ENCODE measurements at regions not wholly inside any gene's neighbourhood (a gene's known extent, or its start where the extent isn't known, plus 50 kb on each side); places are given as distances from the start of the nearest gene placed in this dataset.

DNA sequence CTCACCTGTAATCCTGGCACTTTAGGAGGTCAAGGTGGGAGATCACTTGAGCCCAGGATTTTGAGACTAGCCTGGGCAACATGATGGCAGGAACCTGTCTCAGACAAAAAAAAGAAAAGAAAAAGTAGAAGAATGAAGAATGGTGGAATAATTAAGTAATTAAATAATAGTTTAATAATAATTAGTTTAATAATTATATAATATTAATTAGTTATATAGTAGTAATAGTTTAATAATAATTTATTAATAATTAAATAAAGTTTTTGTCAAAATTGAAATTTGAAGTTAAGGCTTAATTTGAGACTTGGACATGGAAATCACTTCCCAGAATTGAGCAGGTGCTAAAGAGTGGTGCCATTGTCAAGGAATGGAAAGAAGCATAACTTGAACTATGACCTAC lies 52.2 kb upstream of the ABCA12 start:
- peaks cover 9% of the 10 kb centered on the region for H3K4me1 ChIP-seq (ENCODE audit: insufficient read depth, poor library complexity, severe bottlenecking)
- TF ChIP-seq, protein P1, sequence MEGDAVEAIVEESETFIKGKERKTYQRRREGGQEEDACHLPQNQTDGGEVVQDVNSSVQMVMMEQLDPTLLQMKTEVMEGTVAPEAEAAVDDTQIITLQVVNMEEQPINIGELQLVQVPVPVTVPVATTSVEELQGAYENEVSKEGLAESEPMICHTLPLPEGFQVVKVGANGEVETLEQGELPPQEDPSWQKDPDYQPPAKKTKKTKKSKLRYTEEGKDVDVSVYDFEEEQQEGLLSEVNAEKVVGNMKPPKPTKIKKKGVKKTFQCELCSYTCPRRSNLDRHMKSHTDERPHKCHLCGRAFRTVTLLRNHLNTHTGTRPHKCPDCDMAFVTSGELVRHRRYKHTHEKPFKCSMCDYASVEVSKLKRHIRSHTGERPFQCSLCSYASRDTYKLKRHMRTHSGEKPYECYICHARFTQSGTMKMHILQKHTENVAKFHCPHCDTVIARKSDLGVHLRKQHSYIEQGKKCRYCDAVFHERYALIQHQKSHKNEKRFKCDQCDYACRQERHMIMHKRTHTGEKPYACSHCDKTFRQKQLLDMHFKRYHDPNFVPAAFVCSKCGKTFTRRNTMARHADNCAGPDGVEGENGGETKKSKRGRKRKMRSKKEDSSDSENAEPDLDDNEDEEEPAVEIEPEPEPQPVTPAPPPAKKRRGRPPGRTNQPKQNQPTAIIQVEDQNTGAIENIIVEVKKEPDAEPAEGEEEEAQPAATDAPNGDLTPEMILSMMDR (IDR thresholded peaks at IDR 0.05; ENCODE audit: poor library complexity, severe bottlenecking): no peak
- no peak for DNase-seq (ENCODE audit: low spot score)
- H3K27ac ChIP-seq (ENCODE audit: poor library complexity, severe bottlenecking): peak overlapping the region; percentile 74
- no peaks in the 10 kb centered on the region for H3K27me3 ChIP-seq (ENCODE audit: insufficient read depth, poor library complexity, severe bottlenecking)
- H3K9me3 ChIP-seq (ENCODE audit: severe bottlenecking): no peaks in the 10 kb centered on the region
- no peaks in the 10 kb centered on the region for H3K36me3 ChIP-seq (ENCODE audit: low read depth)
- no peak for ATAC-seq (ENCODE audit: low read depth)
- no peak overlapping the region for H3K4me3 ChIP-seq (ENCODE audit: severe bottlenecking)

- H3K9me3 ChIP-seq (ENCODE audit: severe bottlenecking): no peaks in the 10 kb centered on the region
- ATAC-seq (ENCODE audit: low read depth) (peak; percentile 100), DNase-seq (ENCODE audit: low spot score) (peak; percentile 79)
- H3K4me3 ChIP-seq (ENCODE audit: severe bottlenecking): no peak overlapping the region
- H3K36me3 ChIP-seq (ENCODE audit: low read depth): no peaks in the 10 kb centered on the region
- TF ChIP-seq, protein P1 (IDR thresholded peaks at IDR 0.05; ENCODE audit: poor library complexity, severe bottlenecking): peak; percentile 27
- H3K27ac ChIP-seq (ENCODE audit: poor library complexity, severe bottlenecking): peak overlapping the region; percentile 74
- H3K27me3 ChIP-seq (ENCODE audit: insufficient read depth, poor library complexity, severe bottlenecking): no peaks in the 10 kb centered on the region
- H3K4me1 ChIP-seq (ENCODE audit: insufficient read depth, poor library complexity, severe bottlenecking): peaks cover 9% of the 10 kb centered on the region
Measured at GRCh38 chr2:215189393-215189792, 51.0 kb upstream of the ABCA12 start.
